Mesendoderm (in vitro differentiated cells): ENCODE measurements at regions not wholly inside any gene's neighbourhood (a gene's known extent, or its start where the extent isn't known, plus 50 kb on each side); places are given as distances from the start of the nearest gene placed in this dataset.
"Not testable (repeated sequence)": the region's sequence is repeated elsewhere in the genome, so short reads cannot be mapped to it uniquely, and the experiment has no call there.

Experiments
- DNase-seq: peaks from one replicate; pipeline ENCODE4 v3.0.0; 2013
- H2AK5ac ChIP-seq: 2 replicates; pipeline ENCODE4 v1.6.1; 2013; ENCODE audit warnings: low read length, inconsistent platforms
- H2BK120ac ChIP-seq: 2 replicates; pipeline ENCODE4 v1.6.1; 2013; ENCODE audit warnings: low read depth, mild to moderate bottlenecking, low read length, moderate library complexity, mixed read lengths
- H2BK15ac ChIP-seq: replicated peaks from 2 replicates; pipeline ENCODE4 v1.6.1; 2013; ENCODE audit warnings: low read depth, mild to moderate bottlenecking, moderate library complexity
- H2BK5ac ChIP-seq: 2 replicates; pipeline ENCODE4 v1.6.1; 2013; ENCODE audit warnings: low read length, inconsistent platforms
- H3K18ac ChIP-seq: 2 replicates; pipeline ENCODE4 v1.6.1; 2013; ENCODE audit warnings: mild to moderate bottlenecking, low read length, mixed read lengths
- H3K23ac ChIP-seq: one replicate; pipeline ENCODE4 v1.6.1; 2013; ENCODE audit warnings: low read length
- H3K27ac ChIP-seq: 2 replicates; pipeline ENCODE4 v1.5.1; 2013; ENCODE audit warnings: low read depth, mild to moderate bottlenecking, inconsistent platforms, low read length, moderate library complexity
- H3K27me3 ChIP-seq: 2 replicates; pipeline ENCODE4 v1.6.1; 2013; ENCODE audit warnings: low read length, control low read depth, mild to moderate bottlenecking, inconsistent platforms; ENCODE audit not compliant: insufficient read depth, poor library complexity
- H3K36me3 ChIP-seq: 2 replicates; pipeline ENCODE4 v1.6.1; 2013; ENCODE audit warnings: low read length, inconsistent platforms; ENCODE audit not compliant: control insufficient read depth, insufficient read depth
- H3K4ac ChIP-seq: one replicate; pipeline ENCODE4 v1.6.1; 2013; ENCODE audit warnings: low read depth, mild to moderate bottlenecking, low read length, moderate library complexity
- H3K4me1 ChIP-seq: 2 replicates; pipeline ENCODE4 v1.6.1; 2013; ENCODE audit warnings: low read depth, low read length, inconsistent platforms; ENCODE audit not compliant: control insufficient read depth
- H3K4me2 ChIP-seq: 2 replicates; pipeline ENCODE4 v1.6.1; 2013; ENCODE audit warnings: low read length
- H3K4me3 ChIP-seq: 2 replicates; pipeline ENCODE4 v1.5.1; 2013; ENCODE audit warnings: mild to moderate bottlenecking, low read length
- H3K56ac ChIP-seq: one replicate; pipeline ENCODE4 v1.6.1; 2013; ENCODE audit warnings: low read length
- H3K79me1 ChIP-seq: 2 replicates; pipeline ENCODE4 v1.6.1; 2013; ENCODE audit warnings: low read length, inconsistent platforms
- H3K79me2 ChIP-seq: 2 replicates; pipeline ENCODE4 v1.6.1; 2013; ENCODE audit warnings: mild to moderate bottlenecking, low read length; ENCODE audit not compliant: control insufficient read depth, insufficient read depth
- H3K9ac ChIP-seq: 2 replicates; pipeline ENCODE4 v1.6.1; 2013; ENCODE audit warnings: low read length, inconsistent platforms
- H4K5ac ChIP-seq: one replicate; pipeline ENCODE4 v1.6.1; 2013; ENCODE audit warnings: low read length
- H4K8ac ChIP-seq: one replicate; pipeline ENCODE4 v1.6.1; 2013; ENCODE audit warnings: low read depth, mild to moderate bottlenecking, control low read depth, low read length, moderate library complexity
- WGBS: extraction: QIAGEN DNeasy Blood & Tissue Kit; methylation state at CpG from one replicate; pipeline ENCODE4 v1.1.7; 2013; ENCODE audit warnings: low lambda C conversion rate, missing lambda C conversion rate; ENCODE audit not compliant: insufficient coverage; ENCODE audit errors: extremely low coverage; 5-methylcytosine and 5-hydroxymethylcytosine counted together

- no peak overlapping the region for H3K4ac ChIP-seq
- no peak overlapping the region for H3K56ac ChIP-seq
- no peak for DNase-seq
- no peaks in the 10 kb centered on the region for H3K4me1 ChIP-seq
- no peak overlapping the region for H3K23ac ChIP-seq
- H3K27me3 ChIP-seq = no peaks in the 10 kb centered on the region
- no peaks in the 10 kb centered on the region for H3K36me3 ChIP-seq
- H2AK5ac ChIP-seq = no peak overlapping the region
- no peak overlapping the region for H4K5ac ChIP-seq
- no CpG with 5 or more reads among the region's 2 CpGs for WGBS
- H3K79me1 ChIP-seq = no peaks in the 10 kb centered on the region
- H4K8ac ChIP-seq = no peak overlapping the region
- no peak overlapping the region for H3K9ac ChIP-seq
- H3K4me3 ChIP-seq = no peak overlapping the region
- H3K79me2 ChIP-seq = no peaks in the 10 kb centered on the region
- no peak overlapping the region for H3K4me2 ChIP-seq
- no peak overlapping the region for H2BK120ac ChIP-seq
- H2BK15ac ChIP-seq = no peak overlapping the region
- H2BK5ac ChIP-seq = no peak overlapping the region
- no peak overlapping the region for H3K18ac ChIP-seq
- H3K27ac ChIP-seq = no peak overlapping the region
Observed at GRCh38 chr15:69613988-69614387, 161.4 kb downstream of the RPLP1 start.

GRCh38 chr15:69615736-69616135 is 163.1 kb downstream of the RPLP1 start:
- no peak overlapping the region for H2BK5ac ChIP-seq
- H3K23ac ChIP-seq = no peak overlapping the region
- H3K27ac ChIP-seq = no peak overlapping the region
- H3K18ac ChIP-seq = no peak overlapping the region
- H2BK120ac ChIP-seq = no peak overlapping the region
- WGBS = no CpG with 5 or more reads among the region's 5 CpGs
- H3K4me3 ChIP-seq = no peak overlapping the region
- no peak overlapping the region for H2AK5ac ChIP-seq
- H2BK15ac ChIP-seq = no peak overlapping the region
- no peak overlapping the region for H3K56ac ChIP-seq
- H3K4ac ChIP-seq = no peak overlapping the region
- H3K79me1 ChIP-seq = no peaks in the 10 kb centered on the region
- no peak overlapping the region for H4K8ac ChIP-seq
- no peak overlapping the region for H3K9ac ChIP-seq
- no peaks in the 10 kb centered on the region for H3K36me3 ChIP-seq
- H3K79me2 ChIP-seq = no peaks in the 10 kb centered on the region
- H4K5ac ChIP-seq = no peak overlapping the region
- H3K27me3 ChIP-seq = no peaks in the 10 kb centered on the region
- no peak overlapping the region for H3K4me2 ChIP-seq
- H3K4me1 ChIP-seq = no peaks in the 10 kb centered on the region
- DNase-seq = no peak

GRCh38 chr15:69616558-69616957 is 163.9 kb downstream of the RPLP1 start:
- H3K4me2 ChIP-seq = no peak overlapping the region
- no peak for DNase-seq
- no peak overlapping the region for H3K23ac ChIP-seq
- no peak overlapping the region for H2BK5ac ChIP-seq
- H3K4ac ChIP-seq = no peak overlapping the region
- H3K27ac ChIP-seq = no peak overlapping the region
- no peaks in the 10 kb centered on the region for H3K79me1 ChIP-seq
- H3K56ac ChIP-seq = no peak overlapping the region
- no peak overlapping the region for H2AK5ac ChIP-seq
- no peak overlapping the region for H3K9ac ChIP-seq
- no peak overlapping the region for H2BK120ac ChIP-seq
- WGBS = no CpG with 5 or more reads among the region's 3 CpGs
- no peaks in the 10 kb centered on the region for H3K36me3 ChIP-seq
- H3K18ac ChIP-seq = no peak overlapping the region
- no peak overlapping the region for H4K8ac ChIP-seq
- no peak overlapping the region for H2BK15ac ChIP-seq
- H3K27me3 ChIP-seq = no peaks in the 10 kb centered on the region
- no peak overlapping the region for H3K4me3 ChIP-seq
- no peak overlapping the region for H4K5ac ChIP-seq
- H3K79me2 ChIP-seq = no peaks in the 10 kb centered on the region
- no peaks in the 10 kb centered on the region for H3K4me1 ChIP-seq

GRCh38 chr15:69617144-69617543 is 164.5 kb downstream of the RPLP1 start:
- DNase-seq, H3K56ac ChIP-seq, H2BK5ac ChIP-seq, H2AK5ac ChIP-seq, H4K5ac ChIP-seq, H3K18ac ChIP-seq, H3K4me2 ChIP-seq, H3K4me3 ChIP-seq, H3K4me1 ChIP-seq, H3K79me1 ChIP-seq, H4K8ac ChIP-seq, H3K36me3 ChIP-seq, H3K79me2 ChIP-seq, H3K23ac ChIP-seq, H3K9ac ChIP-seq, H2BK120ac ChIP-seq, H3K27ac ChIP-seq, H2BK15ac ChIP-seq, H3K4ac ChIP-seq, H3K27me3 ChIP-seq: not testable (repeated sequence)
- WGBS = no CpG with 5 or more reads among the region's 4 CpGs

GRCh38 chr15:69623392-69624154 is 171.0 kb downstream of the RPLP1 start:
- Histone ChIP-seq H3K4ac (no peak overlapping the region), H2BK15ac (no peak overlapping the region), H3K56ac (no peak overlapping the region), H3K23ac (no peak overlapping the region), H3K4me1 (no peaks in the 10 kb centered on the region), H3K79me1 (no peaks in the 10 kb centered on the region), H2AK5ac (no peak overlapping the region), H4K5ac (no peak overlapping the region), H3K27ac (no peak overlapping the region), H3K9ac (no peak overlapping the region), H3K36me3 (no peaks in the 10 kb centered on the region), H3K79me2 (no peaks in the 10 kb centered on the region), H3K4me2 (no peak overlapping the region), H2BK120ac (no peak overlapping the region), H3K27me3 (no peaks in the 10 kb centered on the region), H4K8ac (no peak overlapping the region), H3K4me3 (no peak overlapping the region), H3K18ac (no peak overlapping the region), H2BK5ac (no peak overlapping the region)
- WGBS = no CpG with 5 or more reads among the region's 3 CpGs
- DNase-seq = no peak

GRCh38 chr15:69624155-69624520 is 171.5 kb downstream of the RPLP1 start:
- no peaks in the 10 kb centered on the region for H3K4me1 ChIP-seq
- no peak for DNase-seq
- no peaks in the 10 kb centered on the region for H3K36me3 ChIP-seq
- WGBS = no CpG with 5 or more reads among the region's 2 CpGs
- no peak overlapping the region for H3K4me3 ChIP-seq
- H3K79me2 ChIP-seq = no peaks in the 10 kb centered on the region
- H2BK5ac ChIP-seq = no peak overlapping the region
- no peak overlapping the region for H2AK5ac ChIP-seq
- no peak overlapping the region for H3K23ac ChIP-seq
- H3K79me1 ChIP-seq = no peaks in the 10 kb centered on the region
- H2BK15ac ChIP-seq = no peak overlapping the region
- no peak overlapping the region for H3K27ac ChIP-seq
- no peak overlapping the region for H2BK120ac ChIP-seq
- no peak overlapping the region for H3K18ac ChIP-seq
- no peaks in the 10 kb centered on the region for H3K27me3 ChIP-seq
- H4K8ac ChIP-seq = no peak overlapping the region
- no peak overlapping the region for H3K9ac ChIP-seq
- H4K5ac ChIP-seq = no peak overlapping the region
- no peak overlapping the region for H3K4me2 ChIP-seq
- H3K4ac ChIP-seq = no peak overlapping the region
- H3K56ac ChIP-seq = no peak overlapping the region
